Neural crest cell (in vitro differentiated cells): ENCODE measurements at regions not wholly inside any gene's neighbourhood (a gene's known extent, or its start where the extent isn't known, plus 50 kb on each side); places are given as distances from the start of the nearest gene placed in this dataset.

ENCODE experiments used
- DNase-seq: peaks from one replicate; pipeline ENCODE4 v3.0.0; 2021; ENCODE audit warnings: low read depth, mixed read lengths, low spot score
- H3K27ac Mint-ChIP-seq: one replicate; pipeline ENCODE4 v1.8.0; 2021; ENCODE audit warnings: mild to moderate bottlenecking, mixed read lengths; ENCODE audit not compliant: unreplicated experiment
- H3K27me3 Mint-ChIP-seq: 2 replicates; pipeline ENCODE4 v1.8.0; 2021; ENCODE audit warnings: low read depth, mild to moderate bottlenecking, mixed read lengths
- H3K36me3 Mint-ChIP-seq: 2 replicates; pipeline ENCODE4 v1.8.0; 2021; ENCODE audit warnings: low read depth, mild to moderate bottlenecking, mixed read lengths
- H3K4me1 Mint-ChIP-seq: 2 replicates; pipeline ENCODE4 v1.8.0; 2021; ENCODE audit warnings: mixed read lengths
- H3K4me3 Mint-ChIP-seq: one replicate; pipeline ENCODE4 v1.8.0; 2021; ENCODE audit warnings: mild to moderate bottlenecking, mixed read lengths
- H3K9me3 Mint-ChIP-seq: 2 replicates; pipeline ENCODE4 v1.8.0; 2021; ENCODE audit warnings: mixed read lengths
- CTCF ChIP-seq: fragments of 200-600 bp; sonication (generic); conservative IDR thresholded peaks from 2 replicates; pipeline ENCODE4 v1.5.0; 2021; ENCODE audit warnings: antibody characterized with exemption, mild to moderate bottlenecking

GRCh38 chr11:76721755-76722677 lies 51.5 kb upstream of the LRRC32 start:
- Mint-ChIP-seq H3K36me3 (no peaks in the 10 kb centered on the region), H3K27ac (no peak overlapping the region), H3K4me1 (peaks cover 10% of the 10 kb centered on the region), H3K9me3 (no peaks in the 10 kb centered on the region), H3K4me3 (no peak overlapping the region), H3K27me3 (peaks cover 42% of the 10 kb centered on the region)
- DNase-seq = peak; percentile 89
- TF ChIP-seq CTCF = peak; percentile 84

GRCh38 chr11:76723142-76723541 lies 52.6 kb upstream of the LRRC32 start:
- Mint-ChIP-seq H3K27ac (no peak overlapping the region), H3K27me3 (peaks cover 47% of the 10 kb centered on the region), H3K4me1 (peaks cover 10% of the 10 kb centered on the region), H3K9me3 (no peaks in the 10 kb centered on the region), H3K4me3 (no peak overlapping the region), H3K36me3 (no peaks in the 10 kb centered on the region)
- no peak for DNase-seq
- no peak for TF ChIP-seq CTCF

- no peaks in the 10 kb centered on the region for H3K36me3 Mint-ChIP-seq
- DNase-seq = no peak
- H3K4me1 Mint-ChIP-seq = peaks cover 10% of the 10 kb centered on the region
- H3K27ac Mint-ChIP-seq = no peak overlapping the region
- TF ChIP-seq CTCF = no peak
- no peaks in the 10 kb centered on the region for H3K9me3 Mint-ChIP-seq
- H3K27me3 Mint-ChIP-seq = peaks cover 47% of the 10 kb centered on the region
- no peak overlapping the region for H3K4me3 Mint-ChIP-seq
Observed at GRCh38 chr11:76723548-76723947, 53.0 kb upstream of the LRRC32 start.

GRCh38 chr11:76724171-76724768 lies 53.7 kb upstream of the LRRC32 start:
- no peaks in the 10 kb centered on the region for H3K36me3 Mint-ChIP-seq
- H3K27me3 Mint-ChIP-seq = peaks cover 49% of the 10 kb centered on the region
- H3K4me3 Mint-ChIP-seq = no peak overlapping the region
- peak overlapping the region; percentile 3 for H3K27ac Mint-ChIP-seq
- TF ChIP-seq CTCF = no peak
- DNase-seq = peak; percentile 47
- H3K4me1 Mint-ChIP-seq = peaks cover 10% of the 10 kb centered on the region
- H3K9me3 Mint-ChIP-seq = no peaks in the 10 kb centered on the region

DNA sequence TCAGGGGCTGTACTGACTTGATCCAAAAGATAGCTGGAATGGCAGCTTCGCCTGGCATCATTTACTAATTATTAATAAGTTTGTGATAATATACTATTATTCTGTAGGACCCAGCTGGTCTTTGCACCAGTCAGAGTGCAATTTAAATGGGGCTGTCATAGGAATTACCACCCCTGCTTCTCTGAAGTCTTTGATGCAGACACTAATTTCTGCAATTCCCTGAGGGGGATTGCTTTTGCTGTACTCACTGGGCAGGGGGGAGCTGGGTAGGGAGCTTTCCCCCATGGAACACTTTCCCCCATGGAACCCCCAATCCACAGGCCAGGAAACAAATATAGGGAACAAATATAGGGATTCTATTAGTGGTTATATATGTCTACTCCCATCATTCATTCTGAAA lies 54.9 kb upstream of the TSKU start:
- no peaks in the 10 kb centered on the region for H3K4me1 Mint-ChIP-seq
- peaks cover 43% of the 10 kb centered on the region for H3K27me3 Mint-ChIP-seq
- H3K36me3 Mint-ChIP-seq = no peaks in the 10 kb centered on the region
- H3K27ac Mint-ChIP-seq = no peak overlapping the region
- no peaks in the 10 kb centered on the region for H3K9me3 Mint-ChIP-seq
- H3K4me3 Mint-ChIP-seq = no peak overlapping the region
- TF ChIP-seq CTCF = no peak
- DNase-seq = no peak
